NT2/D1 (cell line): ENCODE measurements at regions not wholly inside any gene's neighbourhood (a gene's known extent, or its start where the extent isn't known, plus 50 kb on each side); places are given as distances from the start of the nearest gene placed in this dataset.

Source experiments
- DNase-seq: peaks from one replicate; pipeline ENCODE4 v3.0.0-alpha.2; 2011; ENCODE audit warnings: low read depth, low spot score
- H3K27me3 ChIP-seq: 2 replicates; pipeline ENCODE4 v1.6.0; 2011; ENCODE audit warnings: mild to moderate bottlenecking; ENCODE audit not compliant: insufficient read length, insufficient read depth
- H3K36me3 ChIP-seq: 2 replicates; pipeline ENCODE4 v1.6.1; 2011; ENCODE audit warnings: mild to moderate bottlenecking, low read length, mixed read lengths; ENCODE audit not compliant: insufficient read depth, insufficient read length
- H3K4me1 ChIP-seq: 2 replicates; pipeline ENCODE4 v1.5.1; 2011; ENCODE audit not compliant: insufficient read depth, insufficient read length
- H3K4me3 ChIP-seq: 2 replicates; pipeline ENCODE4 v1.5.1; 2011; ENCODE audit warnings: low read depth; ENCODE audit not compliant: insufficient read length
- H3K9ac ChIP-seq: 2 replicates; pipeline ENCODE4 v1.6.0; 2011; ENCODE audit warnings: low read depth; ENCODE audit not compliant: insufficient read length
- H3K9me3 ChIP-seq: 2 replicates; pipeline ENCODE4 v1.5.1; 2011; ENCODE audit warnings: mild to moderate bottlenecking, low read length; ENCODE audit not compliant: insufficient read depth
- SUZ12 ChIP-seq: IDR thresholded peaks from 2 replicates; pipeline ENCODE4 v1.6.1; 2011; ENCODE audit not compliant: insufficient read length, insufficient read depth; ENCODE audit errors: extremely low read depth
- YY1 ChIP-seq: IDR thresholded peaks from 2 replicates; pipeline ENCODE4 v1.6.1; 2011; ENCODE audit not compliant: insufficient read length, insufficient read depth
- ZNF274 ChIP-seq: IDR thresholded peaks from 2 replicates; pipeline ENCODE4 v1.6.1; 2011; ENCODE audit warnings: mild to moderate bottlenecking, low read depth, low read length

GRCh38 chr14:94682736-94683135, 70.5 kb downstream of the SERPINA3 start:
- Histone ChIP-seq H3K36me3 (no peaks in the 10 kb centered on the region), H3K4me1 (peaks cover 9% of the 10 kb centered on the region), H3K9ac (no peak overlapping the region), H3K27me3 (no peaks in the 10 kb centered on the region), H3K9me3 (peaks cover 5% of the 10 kb centered on the region; the same call in 1 of the 2 replicates), H3K4me3 (no peak overlapping the region)
- TF ChIP-seq SUZ12: no peak
- DNase-seq: no peak

GRCh38 chr14:94682061-94682516, 69.9 kb downstream of the SERPINA3 start:
- TF ChIP-seq ZNF274 (no peak), SUZ12 (no peak), YY1 (no peak)
- no peaks in the 10 kb centered on the region for H3K36me3 ChIP-seq
- peaks cover 5% of the 10 kb centered on the region; the same call in 1 of the 2 replicates for H3K9me3 ChIP-seq
- no peak overlapping the region for H3K4me3 ChIP-seq
- no peak for DNase-seq
- H3K9ac ChIP-seq: no peak overlapping the region
- H3K4me1 ChIP-seq: peaks cover 9% of the 10 kb centered on the region
- H3K27me3 ChIP-seq: no peaks in the 10 kb centered on the region

GRCh38 chr14:94681300-94682060, 69.3 kb downstream of the SERPINA3 start:
- Histone ChIP-seq H3K4me1 (peaks cover 5% of the 10 kb centered on the region), H3K27me3 (no peaks in the 10 kb centered on the region), H3K9me3 (peaks cover 5% of the 10 kb centered on the region; the same call in 1 of the 2 replicates), H3K36me3 (no peaks in the 10 kb centered on the region), H3K9ac (no peak overlapping the region), H3K4me3 (no peak overlapping the region)
- peak; percentile 43 for DNase-seq
- TF ChIP-seq ZNF274 (no peak), YY1 (no peak), SUZ12 (no peak)

- Histone ChIP-seq H3K9ac (no peak overlapping the region), H3K4me1 (peaks cover 4% of the 10 kb centered on the region), H3K27me3 (no peaks in the 10 kb centered on the region), H3K36me3 (no peaks in the 10 kb centered on the region), H3K9me3 (peaks cover 5% of the 10 kb centered on the region; the same call in 1 of the 2 replicates), H3K4me3 (no peak overlapping the region)
- no peak for DNase-seq
- TF ChIP-seq SUZ12 (no peak), YY1 (no peak)
Observed at GRCh38 chr14:94680862-94681288, 68.7 kb downstream of the SERPINA3 start.

GRCh38 chr14:94679937-94680861, 68.0 kb downstream of the SERPINA3 start:
- no peak for TF ChIP-seq YY1
- no peak for TF ChIP-seq SUZ12
- no peak for TF ChIP-seq ZNF274
- no peak overlapping the region for H3K4me3 ChIP-seq
- H3K9ac ChIP-seq: no peak overlapping the region
- no peak for DNase-seq
- H3K4me1 ChIP-seq: peaks cover 2% of the 10 kb centered on the region
- H3K36me3 ChIP-seq: no peaks in the 10 kb centered on the region
- peaks cover 5% of the 10 kb centered on the region; the same call in 1 of the 2 replicates for H3K9me3 ChIP-seq
- no peaks in the 10 kb centered on the region for H3K27me3 ChIP-seq

- H3K4me1 ChIP-seq: peaks cover 1% of the 10 kb centered on the region
- H3K9me3 ChIP-seq: peaks cover 5% of the 10 kb centered on the region; the same call in 1 of the 2 replicates
- TF ChIP-seq SUZ12: no peak
- no peak for TF ChIP-seq ZNF274
- TF ChIP-seq YY1: no peak
- H3K9ac ChIP-seq: no peak overlapping the region
- no peak overlapping the region for H3K4me3 ChIP-seq
- H3K36me3 ChIP-seq: no peaks in the 10 kb centered on the region
- H3K27me3 ChIP-seq: no peaks in the 10 kb centered on the region
- no peak for DNase-seq
Observed at GRCh38 chr14:94679106-94679810, 67.1 kb downstream of the SERPINA3 start.
